ENCODE measurements at regions not wholly inside any gene's neighbourhood (a gene's known extent, or its start where the extent isn't known, plus 50 kb on each side); places are given as distances from the start of the nearest gene placed in this dataset.

DNA sequence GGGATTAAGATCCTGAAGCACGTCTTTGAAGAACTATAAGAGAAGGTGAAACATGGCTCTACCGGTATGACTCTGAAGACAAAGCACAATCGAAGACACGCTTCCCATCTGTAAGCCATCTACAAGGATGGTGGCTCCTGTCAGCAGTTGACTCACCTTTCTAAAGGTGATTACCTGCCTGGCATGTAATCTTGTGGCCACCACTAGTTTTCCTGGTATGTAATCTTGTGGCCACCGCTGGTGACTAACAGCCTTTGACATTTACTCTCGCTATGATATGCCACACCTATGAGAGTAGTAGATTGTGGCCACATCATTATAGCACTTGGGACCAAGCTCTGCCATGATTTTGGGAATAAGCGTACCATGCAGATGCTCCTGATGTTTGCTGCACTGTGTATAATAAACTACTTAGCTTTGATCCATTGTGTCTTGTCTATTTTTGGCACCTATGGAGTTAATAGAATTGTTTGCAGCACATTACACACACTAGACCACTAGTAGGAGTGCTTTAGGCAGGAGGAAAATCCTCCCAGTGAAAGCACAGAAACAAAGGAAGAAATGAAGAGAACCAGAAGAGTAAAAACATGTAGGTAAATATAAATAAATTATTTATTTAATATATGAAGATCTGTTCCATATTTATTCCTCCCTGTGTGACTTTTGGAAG is 59.8 kb downstream of the VAX1 start:
- ATAC-seq (no peak), DNase-seq (ENCODE audit: low read depth, low spot score) (no peak)
- no peak overlapping the region for H3K4me3 ChIP-seq (ENCODE audit: low read depth in 2 of 2, low read length in 2 of 2)
- H3K27ac ChIP-seq (ENCODE audit: low read length) = no peak overlapping the region
- no peaks in the 10 kb centered on the region for H3K9me3 ChIP-seq (ENCODE audit: control insufficient read depth, insufficient read depth, low read depth, low read length)
- ChIA-PET POLR2A (no interaction called here), CTCF (no interaction called here)
- in situ Hi-C loops (cut with HindIII; ENCODE audit: low pct_unique_long_range_greater_than_20kb, low sequenced_read_pairs) (no loop called here), intact Hi-C loops (cut with micrococcal nuclease; ENCODE audit: unreplicated experiment) (no loop called here)
- H3K4me1 ChIP-seq (ENCODE audit: control insufficient read depth, insufficient read depth, low read length) = no peaks in the 10 kb centered on the region
- H3K36me3 ChIP-seq (ENCODE audit: control insufficient read depth, insufficient read depth, low read length) = no peaks in the 10 kb centered on the region
- peaks cover 16% of the 10 kb centered on the region; the same call in 1 of the 2 replicates for H3K27me3 ChIP-seq (ENCODE audit: control insufficient read depth, insufficient read depth, low read length)
- no TSS peak for BruUV-seq (replicated peaks)
- TF ChIP-seq CTCF (IDR thresholded peaks at IDR 0.05) = peak; percentile 17; the same call in 1 of the 2 replicates
- no peak for TF ChIP-seq TCF7L2 (IDR thresholded peaks at IDR 0.05; ENCODE audit: low read depth, low read length)

DNA sequence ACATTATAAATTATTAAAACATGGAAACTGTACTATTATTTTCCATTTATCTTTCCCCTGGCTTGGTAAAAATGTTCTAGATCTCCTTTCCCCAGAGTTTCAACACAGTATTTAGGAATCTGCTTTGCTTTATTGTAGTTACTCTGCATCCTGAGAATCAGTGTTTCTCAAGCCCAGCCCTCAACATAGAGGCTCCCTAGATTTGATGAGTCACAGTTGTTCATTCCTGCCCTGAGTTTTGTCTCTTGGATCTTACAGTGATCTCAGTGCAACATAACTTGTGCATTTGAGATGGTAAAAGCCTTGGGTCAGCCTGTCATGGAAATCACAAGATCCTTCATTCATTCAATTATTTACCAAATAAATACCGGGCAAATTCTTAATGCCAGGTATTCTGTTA is 63.0 kb downstream of the VAX1 start:
- TF ChIP-seq REST (IDR thresholded peaks at IDR 0.05; ENCODE audit: insufficient read depth in 1 of 2, low read depth in 2 of 2, low read length in 1 of 2) (no peak), POLR2AphosphoS5 (IDR thresholded peaks at IDR 0.05; ENCODE audit: low read depth, low read length) (no peak), SIN3A (IDR thresholded peaks at IDR 0.05; ENCODE audit: borderline replicate concordance, insufficient read depth, low read depth, low read length) (no peak), CTCF (IDR thresholded peaks at IDR 0.05) (no peak), TCF7L2 (IDR thresholded peaks at IDR 0.05; ENCODE audit: low read depth, low read length) (no peak)
- DNase-seq (ENCODE audit: low read depth, low spot score) (no peak), ATAC-seq (no peak)
- in situ Hi-C loops (cut with HindIII; ENCODE audit: low pct_unique_long_range_greater_than_20kb, low sequenced_read_pairs) = no loop called here
- H3K27ac ChIP-seq (ENCODE audit: low read length) = no peak overlapping the region
- no peaks in the 10 kb centered on the region for H3K9me3 ChIP-seq (ENCODE audit: control insufficient read depth, insufficient read depth, low read depth, low read length)
- BruUV-seq (replicated peaks) = no TSS peak
- H3K4me3 ChIP-seq (ENCODE audit: low read depth in 2 of 2, low read length in 2 of 2) = no peak overlapping the region
- H3K27me3 ChIP-seq (ENCODE audit: control insufficient read depth, insufficient read depth, low read length) = peaks cover 19% of the 10 kb centered on the region; the same call in 1 of the 2 replicates
- no peaks in the 10 kb centered on the region for H3K36me3 ChIP-seq (ENCODE audit: control insufficient read depth, insufficient read depth, low read length)
- no peaks in the 10 kb centered on the region for H3K4me1 ChIP-seq (ENCODE audit: control insufficient read depth, insufficient read depth, low read length)
- intact Hi-C loops (cut with micrococcal nuclease; ENCODE audit: unreplicated experiment) = no loop called here
- ChIA-PET CTCF (no interaction called here), POLR2A (no interaction called here)

All from Panc1 (cell line).